ENCODE measurements at regions not wholly inside any gene's neighbourhood (a gene's known extent, or its start where the extent isn't known, plus 50 kb on each side); places are given as distances from the start of the nearest gene placed in this dataset.

GRCh38 chr16:66240631-66241395 lies 125.7 kb upstream of the CDH5 start:
- DNase-seq = no peak

DNA sequence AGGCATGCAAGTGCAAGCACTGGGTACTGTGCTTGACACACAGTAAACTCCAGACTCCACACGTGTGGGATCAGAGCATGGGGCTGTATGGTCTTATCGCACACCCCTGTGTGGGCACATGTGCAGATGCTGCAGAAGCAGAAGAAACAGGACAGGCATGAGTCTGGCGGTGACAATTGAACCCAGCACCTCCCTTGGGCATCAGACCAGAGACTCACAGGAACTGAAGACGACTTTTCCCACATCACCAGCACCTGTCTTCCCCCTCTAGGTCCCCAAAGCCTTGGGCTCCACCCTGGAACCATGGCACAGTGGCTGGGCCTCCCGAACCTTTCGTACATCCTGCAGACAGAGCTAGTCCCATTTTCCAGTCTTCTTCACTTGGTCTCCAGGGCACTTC lies 126.4 kb upstream of the CDH5 start:
- DNase-seq = no peak

GRCh38 chr16:66238696-66239095 lies 127.8 kb upstream of the CDH5 start:
- no peak for DNase-seq

DNA sequence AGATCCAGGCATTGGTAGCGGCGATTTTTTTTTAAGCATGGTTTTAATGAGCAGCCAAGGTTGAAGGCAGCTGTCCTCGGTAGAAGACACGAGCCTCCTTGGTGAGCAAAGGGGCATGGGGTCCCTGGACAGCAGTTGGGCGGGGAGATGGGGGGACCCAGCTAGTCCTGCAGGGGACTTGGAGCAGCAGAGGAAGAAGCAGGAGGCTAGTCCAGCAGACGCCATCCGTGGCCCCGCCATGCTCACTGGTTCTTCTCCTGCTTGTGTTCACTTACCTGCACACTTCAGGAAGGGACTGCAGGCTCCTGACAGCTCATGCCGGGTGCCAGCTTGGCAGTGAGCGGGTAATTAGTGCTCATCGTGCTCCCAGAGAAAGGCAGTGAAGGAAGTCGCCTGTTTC lies 130.2 kb upstream of the CDH5 start:
- no peak for DNase-seq

DNA sequence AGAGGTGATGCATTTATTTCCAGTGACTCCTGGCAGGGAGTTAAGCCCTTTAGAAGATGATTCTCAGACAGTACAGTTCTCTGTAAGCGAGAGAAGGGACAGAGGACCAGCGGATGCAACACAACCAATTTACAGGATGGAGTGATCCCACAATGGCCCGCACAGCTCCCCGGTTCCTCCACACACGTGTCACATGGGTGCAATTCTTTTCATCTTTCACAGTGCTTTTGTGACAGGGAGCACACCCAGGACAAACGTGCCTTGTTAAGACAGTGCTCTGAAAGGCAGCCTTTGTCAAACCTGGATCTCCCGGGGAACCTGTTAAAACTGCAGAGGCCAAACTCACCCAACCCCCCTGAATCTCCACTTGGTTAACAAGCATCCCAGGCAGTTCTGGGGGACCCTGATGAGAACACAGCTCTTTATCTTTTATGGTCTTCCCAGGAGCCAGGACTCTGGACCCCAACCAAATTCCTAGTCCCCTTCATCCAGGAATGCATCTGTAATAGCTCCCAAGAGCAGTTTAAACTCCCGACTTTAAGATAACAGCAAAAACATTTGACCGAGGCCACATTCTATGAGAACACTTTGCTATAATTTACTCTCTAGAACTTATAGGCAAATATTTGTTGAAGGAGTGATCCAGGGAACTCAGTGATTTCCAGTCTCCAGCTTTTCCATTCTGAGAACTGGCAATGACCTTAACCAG lies 134.9 kb upstream of the CDH5 start:
- DNase-seq = no peak

- DNase-seq = no peak
These were observed 136.8 kb upstream of the CDH5 start for GRCh38 chr16:66229651-66230050.

DNA sequence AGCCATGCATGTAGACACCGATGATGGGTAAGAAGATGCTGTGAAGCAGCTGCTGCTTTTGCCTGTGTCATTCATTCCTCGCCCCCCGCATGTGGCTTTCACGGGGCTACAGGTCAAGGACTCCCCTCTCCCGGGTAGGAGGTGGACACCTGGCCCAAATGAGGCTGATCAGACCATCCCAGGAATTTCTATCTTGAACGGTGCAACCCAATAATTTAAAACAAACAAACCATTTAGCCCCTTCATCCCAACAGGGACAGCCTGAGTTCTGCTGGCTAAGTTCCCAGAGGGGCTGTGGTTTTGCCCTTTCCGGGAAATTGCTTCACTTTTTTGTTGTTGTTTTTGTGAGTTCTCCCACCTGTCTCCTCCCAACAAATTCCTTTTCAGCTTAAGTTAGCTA lies 137.7 kb upstream of the CDH5 start:
- no peak for DNase-seq

DNA sequence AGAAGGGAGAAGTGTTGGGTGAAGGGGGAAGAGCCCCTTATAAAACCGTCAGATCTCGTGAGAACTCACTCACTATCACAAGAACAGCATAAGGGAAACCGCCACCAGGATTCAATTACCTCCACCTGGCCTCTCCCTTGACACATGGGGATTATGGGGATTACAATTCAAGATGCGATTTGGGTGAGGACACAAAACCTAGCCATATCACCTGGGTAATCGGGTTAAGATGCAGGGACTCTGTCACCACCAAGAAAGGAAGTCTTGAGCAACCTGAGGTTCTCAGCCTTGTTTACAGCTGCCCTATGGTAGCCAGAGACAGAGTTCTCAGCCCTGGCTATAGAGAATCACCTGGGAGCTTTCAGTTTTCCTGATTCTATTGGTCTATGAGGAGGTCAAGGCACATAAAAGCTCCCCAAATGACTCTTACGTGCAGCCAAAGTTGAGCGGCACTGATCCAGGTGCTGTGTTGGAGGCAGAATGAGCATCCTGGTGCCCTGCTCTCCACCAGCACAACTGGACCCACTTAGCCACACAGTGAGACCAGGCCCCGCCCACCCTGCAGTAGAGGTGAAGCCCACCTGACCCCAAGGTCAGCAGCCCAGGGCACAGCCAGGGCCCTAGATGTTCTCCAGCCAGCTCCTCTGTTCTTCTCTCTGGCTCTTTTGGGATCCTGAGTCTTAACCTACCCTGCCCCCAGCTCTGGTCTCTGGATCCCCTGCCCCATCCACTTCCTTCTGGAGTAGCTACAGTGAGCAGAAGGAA lies 138.5 kb upstream of the CDH5 start:
- no peak for DNase-seq

DNA sequence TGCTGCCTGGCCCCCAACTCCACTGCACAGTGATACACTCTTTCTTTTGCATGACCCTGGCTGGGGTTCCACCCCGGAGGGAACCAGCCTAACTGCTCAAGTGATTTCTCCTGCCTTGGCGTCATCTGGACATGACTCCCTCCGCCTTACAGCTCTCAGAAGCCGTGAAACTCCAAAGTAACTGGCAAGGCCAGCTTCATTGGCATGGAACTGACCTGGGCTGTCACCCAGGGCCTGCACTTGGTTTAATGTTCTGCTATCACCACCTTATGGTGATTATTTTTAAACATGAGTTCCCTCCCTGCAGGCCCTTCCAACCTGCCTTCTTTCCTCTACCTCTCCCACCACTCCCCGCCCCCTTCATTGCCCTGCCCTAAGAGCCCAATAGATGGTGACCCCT lies 139.7 kb upstream of the CDH5 start:
- no peak for DNase-seq

DNA sequence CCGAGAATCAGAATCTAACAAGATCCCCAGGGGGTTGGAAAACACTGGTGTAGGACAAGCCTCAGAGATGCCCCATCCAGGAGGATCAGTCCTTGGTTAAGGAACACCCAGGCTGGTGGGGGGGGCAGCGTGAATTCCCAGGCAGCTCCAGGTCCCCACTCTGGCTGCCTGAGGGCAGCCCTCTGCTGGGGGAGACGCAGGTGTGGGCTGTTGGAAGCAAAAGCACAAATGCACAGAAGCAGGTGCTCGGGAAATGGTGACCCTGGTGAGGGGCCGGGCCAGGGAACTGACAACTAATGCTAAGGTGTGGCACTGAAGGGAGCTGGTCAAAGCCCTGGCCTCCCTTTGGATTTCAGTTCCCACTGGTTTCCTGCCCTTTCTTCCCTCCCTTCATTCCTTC lies 140.8 kb upstream of the CDH5 start:
- DNase-seq = no peak

DNA sequence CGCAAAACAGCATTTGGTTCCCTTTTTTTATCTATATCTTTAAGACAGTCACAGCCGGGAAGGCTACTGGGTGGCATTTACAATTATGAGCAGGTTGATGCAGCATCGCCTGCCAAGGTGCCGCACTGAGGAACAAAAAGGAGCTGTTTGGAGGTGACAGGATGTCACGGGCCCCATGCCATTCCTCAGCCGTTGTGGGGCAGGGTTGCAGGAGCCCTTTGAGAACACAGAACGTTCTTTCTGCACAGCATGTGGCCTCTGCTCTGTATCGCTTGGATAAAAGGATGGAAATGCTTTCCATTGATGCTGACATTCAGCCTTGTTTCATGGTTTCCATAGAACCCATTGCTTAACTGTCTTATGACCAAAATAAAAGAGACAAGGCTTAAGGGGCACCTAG lies 141.9 kb upstream of the CDH5 start:
- DNase-seq = no peak

DNA sequence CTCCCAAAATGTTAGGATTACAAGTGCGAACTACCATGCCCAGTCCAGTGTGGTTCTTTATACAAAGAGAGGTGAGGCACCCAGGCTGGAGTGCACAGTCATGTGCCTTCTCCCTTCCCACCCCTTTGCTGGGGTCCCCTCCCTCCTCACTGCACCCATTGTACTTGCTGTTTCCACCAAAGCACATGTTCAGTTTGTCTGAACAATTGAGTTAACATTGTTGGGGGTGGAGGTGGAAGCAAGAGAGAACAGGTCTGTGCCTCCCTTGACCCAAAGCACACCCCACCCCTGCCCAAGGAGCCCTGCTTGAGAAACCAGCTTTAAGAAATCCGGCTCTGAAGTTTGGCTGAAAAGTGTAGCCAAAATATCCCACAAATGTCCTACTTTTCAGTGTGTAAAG lies 142.3 kb upstream of the CDH5 start:
- DNase-seq = no peak

- DNase-seq = no peak
These were observed 143.2 kb upstream of the CDH5 start for GRCh38 chr16:66223176-66223780.

DNA sequence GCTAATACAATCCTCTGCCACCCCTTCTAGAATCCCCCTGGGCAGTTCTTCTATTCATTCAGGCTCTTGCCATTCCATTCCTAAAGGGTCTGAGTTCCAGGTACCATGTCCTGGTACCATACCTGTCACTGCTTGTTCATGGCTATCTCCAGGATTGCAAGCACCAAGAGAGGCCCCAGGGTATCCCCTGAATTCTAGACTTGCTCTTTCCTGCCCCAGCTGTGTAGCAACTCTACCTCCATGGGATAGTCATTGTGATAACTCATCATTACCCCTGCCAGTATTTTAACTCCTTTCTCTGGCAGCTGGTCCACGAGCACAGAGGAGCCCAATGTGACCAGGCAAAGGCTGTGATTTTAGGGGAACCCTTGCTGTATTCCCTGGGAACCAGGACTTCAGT lies 143.7 kb upstream of the CDH5 start:
- DNase-seq = no peak

DNA sequence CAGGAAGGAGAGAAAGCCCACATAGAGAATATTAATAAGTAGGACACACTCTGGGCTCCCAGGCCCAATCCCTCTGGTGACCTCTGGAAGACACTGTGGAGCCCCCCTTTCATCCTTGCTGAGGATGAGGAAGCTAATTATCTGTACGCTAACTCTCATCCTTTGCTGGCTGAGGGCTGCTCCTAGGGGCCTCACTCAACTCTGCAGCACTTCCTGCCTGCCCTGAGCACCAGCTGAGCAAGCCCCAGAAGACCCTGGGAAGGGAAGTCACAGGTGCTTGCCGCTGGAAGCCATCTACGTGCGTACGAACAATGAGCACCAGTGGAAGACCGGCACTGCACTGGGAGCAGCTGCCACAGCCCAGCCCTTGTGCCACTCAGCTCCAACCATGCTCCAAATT lies 145.8 kb upstream of the CDH5 start:
- DNase-seq = no peak

GRCh38 chr16:66219491-66219890 lies 147.0 kb upstream of the CDH5 start:
- no peak for DNase-seq

DNA sequence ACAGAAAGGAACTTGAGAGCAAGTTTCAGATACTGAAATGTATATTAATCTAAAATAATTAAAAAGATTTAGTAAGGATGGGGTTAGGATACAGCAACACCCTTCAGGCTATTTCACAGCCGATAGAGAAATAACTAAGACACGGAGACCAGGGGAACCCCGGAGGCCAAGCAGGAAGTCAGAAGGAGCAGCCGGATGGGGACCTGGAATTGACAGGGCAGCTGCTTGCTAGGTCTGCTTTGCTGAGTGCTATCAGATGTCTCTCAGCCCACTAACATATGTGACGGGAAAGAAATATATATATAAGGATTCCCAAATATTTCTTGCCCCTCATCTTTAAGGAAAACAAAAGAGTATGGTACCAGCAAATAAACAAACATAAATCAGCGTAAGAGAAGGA lies 154.1 kb upstream of the CDH5 start:
- no peak for DNase-seq

DNA sequence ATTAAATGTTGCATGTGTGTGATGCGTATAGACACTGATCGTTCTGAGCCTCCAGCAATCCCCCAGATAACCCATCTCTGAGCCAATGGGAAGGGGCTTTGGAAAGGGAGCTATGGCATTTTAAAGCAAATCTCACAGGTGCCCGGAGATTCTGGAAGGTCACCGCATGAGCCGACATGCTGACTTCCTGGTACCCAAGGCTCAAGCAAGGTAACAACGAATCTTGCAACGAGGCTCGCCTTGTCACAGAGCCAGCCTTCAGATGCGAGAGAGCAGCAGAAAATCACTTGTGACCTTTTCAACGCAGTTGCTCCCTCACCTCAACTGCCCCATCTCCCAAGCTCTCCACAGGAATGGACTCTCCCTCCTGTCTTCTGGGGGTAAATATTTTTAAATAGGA lies 154.8 kb upstream of the CDH5 start:
- no peak for DNase-seq

- no peak for DNase-seq
These were observed 158.6 kb upstream of the CDH5 start for GRCh38 chr16:66207883-66208265.

- no peak for DNase-seq
These were observed 159.2 kb upstream of the CDH5 start for GRCh38 chr16:66207139-66207882.

- no peak for DNase-seq
These were observed 160.1 kb upstream of the CDH5 start for GRCh38 chr16:66206363-66206762.
